RWPE2 (cell line): ENCODE measurements at regions not wholly inside any gene's neighbourhood (a gene's known extent, or its start where the extent isn't known, plus 50 kb on each side); places are given as distances from the start of the nearest gene placed in this dataset.

Source experiments
- ATAC-seq: fragments of 200-7000 bp; cut with Tn5 transposase; 3 replicates; pipeline ENCODE4 v1.9.1; 2021; ENCODE audit warnings: low read depth
- DNase-seq: peaks from one replicate; pipeline ENCODE4 v3.0.0-alpha.2; 2020; ENCODE audit warnings: low spot score
- H3K27ac ChIP-seq: fragments of 450-650 bp; 2 replicates; pipeline ENCODE4 v1.5.1; 2017; ENCODE audit warnings: mild to moderate bottlenecking; ENCODE audit not compliant: poor library complexity, severe bottlenecking
- H3K27me3 ChIP-seq: fragments of 250-450 bp; sonication (Bioruptor Pico); 2 replicates; pipeline ENCODE4 v1.5.1; 2021; ENCODE audit warnings: mild to moderate bottlenecking, moderate library complexity; ENCODE audit not compliant: insufficient read depth, poor library complexity, severe bottlenecking
- H3K36me3 ChIP-seq: fragments of 250-450 bp; sonication (Bioruptor Pico); 2 replicates; pipeline ENCODE4 v1.5.1; 2020; ENCODE audit warnings: low read depth, mild to moderate bottlenecking, moderate library complexity
- H3K4me1 ChIP-seq: fragments of 250-450 bp; sonication (Bioruptor Pico); 2 replicates; pipeline ENCODE4 v1.5.1; 2021; ENCODE audit warnings: mild to moderate bottlenecking, moderate library complexity; ENCODE audit not compliant: insufficient read depth, poor library complexity, severe bottlenecking
- H3K4me3 ChIP-seq: fragments of 250-450 bp; sonication (Bioruptor Pico); 2 replicates; pipeline ENCODE4 v1.5.1; 2021; ENCODE audit warnings: mild to moderate bottlenecking, moderate library complexity; ENCODE audit not compliant: severe bottlenecking
- H3K9me3 ChIP-seq: fragments of 250-450 bp; sonication (Bioruptor Pico); 2 replicates; pipeline ENCODE4 v1.5.1; 2021; ENCODE audit warnings: mild to moderate bottlenecking, moderate library complexity; ENCODE audit not compliant: severe bottlenecking
- TF ChIP-seq, protein P1 (sequence below): fragments of 450-650 bp; IDR thresholded peaks from one replicate; pipeline ENCODE4 v1.5.1; 2017; ENCODE audit warnings: mild to moderate bottlenecking, moderate library complexity; ENCODE audit not compliant: poor library complexity, severe bottlenecking

DNA sequence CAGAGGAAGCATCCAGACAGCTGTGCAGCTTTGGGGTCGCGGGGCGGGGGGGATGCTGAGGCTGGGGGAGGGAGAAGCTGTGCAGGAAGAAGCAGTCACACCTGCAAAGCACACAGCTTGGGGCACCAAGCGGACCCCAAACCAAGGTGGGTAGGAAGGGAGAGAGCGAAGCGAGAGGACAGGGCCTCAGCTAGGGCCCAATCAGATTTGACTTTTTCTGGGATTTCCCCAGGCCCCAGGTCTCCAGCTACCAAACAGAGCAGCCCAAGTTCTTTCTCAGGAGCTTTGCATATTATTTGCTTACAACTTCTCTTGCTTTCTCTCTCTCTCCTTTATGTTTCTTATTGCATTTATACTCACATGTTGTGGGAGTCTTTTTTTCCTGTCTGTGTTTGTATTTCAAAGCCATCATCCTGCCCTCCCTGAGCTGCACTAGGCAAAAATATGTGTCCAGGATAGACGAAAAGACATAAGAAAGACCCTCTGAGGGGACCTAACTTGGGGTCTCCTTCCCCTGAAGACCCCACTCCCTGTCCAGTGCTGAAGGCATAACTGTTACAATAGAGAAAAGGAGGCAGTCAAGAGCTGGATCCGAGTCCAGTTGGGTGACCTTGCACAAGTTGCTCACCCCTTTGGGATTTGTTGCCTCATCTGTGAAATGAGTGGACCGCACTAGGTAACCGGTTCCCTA, 50.6 kb upstream of the SMNDC1 start:
- Histone ChIP-seq H3K4me1 (peaks cover 59% of the 10 kb centered on the region), H3K4me3 (no peak overlapping the region), H3K36me3 (no peaks in the 10 kb centered on the region), H3K27ac (peak overlapping the region; percentile 92), H3K9me3 (no peaks in the 10 kb centered on the region), H3K27me3 (no peaks in the 10 kb centered on the region)
- ATAC-seq = no peak
- TF ChIP-seq, protein P1, sequence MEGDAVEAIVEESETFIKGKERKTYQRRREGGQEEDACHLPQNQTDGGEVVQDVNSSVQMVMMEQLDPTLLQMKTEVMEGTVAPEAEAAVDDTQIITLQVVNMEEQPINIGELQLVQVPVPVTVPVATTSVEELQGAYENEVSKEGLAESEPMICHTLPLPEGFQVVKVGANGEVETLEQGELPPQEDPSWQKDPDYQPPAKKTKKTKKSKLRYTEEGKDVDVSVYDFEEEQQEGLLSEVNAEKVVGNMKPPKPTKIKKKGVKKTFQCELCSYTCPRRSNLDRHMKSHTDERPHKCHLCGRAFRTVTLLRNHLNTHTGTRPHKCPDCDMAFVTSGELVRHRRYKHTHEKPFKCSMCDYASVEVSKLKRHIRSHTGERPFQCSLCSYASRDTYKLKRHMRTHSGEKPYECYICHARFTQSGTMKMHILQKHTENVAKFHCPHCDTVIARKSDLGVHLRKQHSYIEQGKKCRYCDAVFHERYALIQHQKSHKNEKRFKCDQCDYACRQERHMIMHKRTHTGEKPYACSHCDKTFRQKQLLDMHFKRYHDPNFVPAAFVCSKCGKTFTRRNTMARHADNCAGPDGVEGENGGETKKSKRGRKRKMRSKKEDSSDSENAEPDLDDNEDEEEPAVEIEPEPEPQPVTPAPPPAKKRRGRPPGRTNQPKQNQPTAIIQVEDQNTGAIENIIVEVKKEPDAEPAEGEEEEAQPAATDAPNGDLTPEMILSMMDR = no peak
- DNase-seq = no peak

- Histone ChIP-seq H3K4me3 (no peak overlapping the region), H3K27ac (peak overlapping the region; percentile 92), H3K27me3 (no peaks in the 10 kb centered on the region), H3K36me3 (no peaks in the 10 kb centered on the region), H3K9me3 (no peaks in the 10 kb centered on the region), H3K4me1 (peaks cover 59% of the 10 kb centered on the region)
- DNase-seq = no peak
- TF ChIP-seq, protein P1 = no peak
- no peak for ATAC-seq
Observed at GRCh38 chr10:110355922-110356627, 51.4 kb upstream of the SMNDC1 start.

DNA sequence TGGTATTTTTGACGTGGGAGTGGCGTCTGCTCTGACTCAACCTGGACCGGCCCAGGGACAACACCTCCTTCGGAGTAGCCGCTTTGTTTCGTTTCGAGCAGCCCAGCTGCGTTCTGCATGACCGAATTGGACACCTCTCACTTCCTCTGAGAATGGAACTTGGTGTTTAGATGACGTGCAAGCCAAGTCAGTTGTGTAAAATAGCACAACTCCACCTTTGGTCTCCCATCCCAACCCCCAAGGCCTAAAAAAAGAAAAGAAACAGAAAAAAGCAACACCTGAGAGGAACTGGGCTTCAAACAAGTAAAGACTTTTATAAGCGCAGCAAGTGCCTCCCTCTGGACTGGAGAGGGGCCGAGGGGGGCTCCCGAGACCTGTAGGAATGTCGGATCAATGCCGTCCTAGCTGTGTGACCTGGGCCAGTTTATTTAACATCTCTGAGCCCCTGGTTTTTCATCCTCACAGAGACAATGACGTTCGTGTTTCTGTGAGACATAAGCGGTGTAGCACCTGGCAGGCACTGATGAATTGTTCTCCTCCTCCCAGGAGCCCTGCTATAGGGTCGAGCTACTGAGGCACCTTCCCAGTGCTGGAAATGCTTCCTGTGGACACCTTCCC, 52.0 kb upstream of the SMNDC1 start:
- H3K36me3 ChIP-seq = no peaks in the 10 kb centered on the region
- peak; percentile 86 for DNase-seq
- no peaks in the 10 kb centered on the region for H3K27me3 ChIP-seq
- peak; percentile 45 for ATAC-seq
- H3K9me3 ChIP-seq = no peaks in the 10 kb centered on the region
- peaks cover 59% of the 10 kb centered on the region for H3K4me1 ChIP-seq
- peak overlapping the region; percentile 92 for H3K27ac ChIP-seq
- H3K4me3 ChIP-seq = no peak overlapping the region
- TF ChIP-seq, protein P1 = no peak

- Histone ChIP-seq H3K9me3 (no peaks in the 10 kb centered on the region), H3K27me3 (no peaks in the 10 kb centered on the region), H3K36me3 (no peaks in the 10 kb centered on the region), H3K27ac (peak overlapping the region; percentile 92), H3K4me3 (no peak overlapping the region), H3K4me1 (peaks cover 59% of the 10 kb centered on the region)
- ATAC-seq (peak; percentile 4), DNase-seq (no peak)
- TF ChIP-seq, protein P1 = no peak
Observed at GRCh38 chr10:110357252-110357780, 52.6 kb upstream of the SMNDC1 start.
